ENCODE measurements at regions not wholly inside any gene's neighbourhood (a gene's known extent, or its start where the extent isn't known, plus 50 kb on each side); places are given as distances from the start of the nearest gene placed in this dataset.
"Not testable (repeated sequence)": the region's sequence is repeated elsewhere in the genome, so short reads cannot be mapped to it uniquely, and the experiment has no call there.

DNA sequence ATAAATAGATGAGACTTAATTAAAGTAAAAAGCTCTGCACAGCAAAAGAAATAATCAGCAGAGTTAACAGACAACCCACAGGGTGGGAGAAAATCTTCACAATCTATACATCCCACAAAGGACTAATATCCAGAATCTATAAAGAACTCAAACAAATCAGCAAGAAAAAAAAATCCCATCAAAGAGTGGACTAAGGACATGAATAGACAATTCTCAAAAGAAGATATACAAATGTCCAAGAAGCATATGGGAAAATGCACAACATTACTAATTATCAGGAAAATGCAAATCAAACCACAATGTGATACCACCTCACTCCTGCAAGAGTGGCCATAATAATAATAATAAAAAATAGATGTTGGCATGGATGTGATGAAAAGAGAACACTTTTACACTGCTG is 96.6 kb downstream of the IRX5 start:
- TF ChIP-seq, protein P1, sequence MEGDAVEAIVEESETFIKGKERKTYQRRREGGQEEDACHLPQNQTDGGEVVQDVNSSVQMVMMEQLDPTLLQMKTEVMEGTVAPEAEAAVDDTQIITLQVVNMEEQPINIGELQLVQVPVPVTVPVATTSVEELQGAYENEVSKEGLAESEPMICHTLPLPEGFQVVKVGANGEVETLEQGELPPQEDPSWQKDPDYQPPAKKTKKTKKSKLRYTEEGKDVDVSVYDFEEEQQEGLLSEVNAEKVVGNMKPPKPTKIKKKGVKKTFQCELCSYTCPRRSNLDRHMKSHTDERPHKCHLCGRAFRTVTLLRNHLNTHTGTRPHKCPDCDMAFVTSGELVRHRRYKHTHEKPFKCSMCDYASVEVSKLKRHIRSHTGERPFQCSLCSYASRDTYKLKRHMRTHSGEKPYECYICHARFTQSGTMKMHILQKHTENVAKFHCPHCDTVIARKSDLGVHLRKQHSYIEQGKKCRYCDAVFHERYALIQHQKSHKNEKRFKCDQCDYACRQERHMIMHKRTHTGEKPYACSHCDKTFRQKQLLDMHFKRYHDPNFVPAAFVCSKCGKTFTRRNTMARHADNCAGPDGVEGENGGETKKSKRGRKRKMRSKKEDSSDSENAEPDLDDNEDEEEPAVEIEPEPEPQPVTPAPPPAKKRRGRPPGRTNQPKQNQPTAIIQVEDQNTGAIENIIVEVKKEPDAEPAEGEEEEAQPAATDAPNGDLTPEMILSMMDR (IDR thresholded peaks at IDR 0.05): not testable (repeated sequence)
- TF ChIP-seq ZFX (IDR thresholded peaks at IDR 0.05; ENCODE audit: borderline replicate concordance): not testable (repeated sequence)

Measured in 22Rv1 (cell line).